ENCODE measurements at regions not wholly inside any gene's neighbourhood (a gene's known extent, or its start where the extent isn't known, plus 50 kb on each side); places are given as distances from the start of the nearest gene placed in this dataset.

DNA sequence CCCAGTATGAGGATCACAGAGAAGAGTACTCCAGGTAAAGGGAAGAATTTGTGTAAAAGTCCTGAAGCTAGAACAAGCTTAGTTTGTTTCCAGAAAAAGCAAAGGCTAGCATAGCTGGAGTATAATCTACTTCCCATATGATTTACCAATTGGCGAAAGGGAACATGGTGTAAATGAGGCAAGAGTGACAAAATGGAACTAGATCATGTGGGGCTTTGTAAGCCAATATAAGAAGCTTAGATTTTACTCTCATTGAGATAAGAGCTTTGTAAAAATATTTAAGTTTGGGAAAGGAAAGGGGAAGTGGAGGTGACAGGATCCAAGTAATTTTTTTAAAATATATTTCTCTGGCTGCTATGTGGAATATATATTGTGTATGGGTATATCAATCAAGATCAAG is 234.9 kb downstream of the KCTD12 start:
- Histone ChIP-seq H2AFZ (ENCODE audit: low read depth, low read length) (no peak overlapping the region), H3K4me3 (replicated peaks in 1 of 3; ENCODE audit: insufficient read depth in 1 of 3, low read depth in 1 of 3, low read length in 3 of 3) (no peak overlapping the region), H3K79me2 (ENCODE audit: control insufficient read depth, insufficient read depth, low read length) (no peaks in the 10 kb centered on the region), H4K20me1 (replicated peaks; ENCODE audit: control insufficient read depth, extremely low read depth, insufficient read depth, low read length) (no peaks in the 10 kb centered on the region), H3K27me3 (ENCODE audit: control insufficient read depth in 2 of 2, insufficient read depth in 2 of 2, low read length in 2 of 2) (no peaks in the 10 kb centered on the region), H3K9me1 (replicated peaks; ENCODE audit: control insufficient read depth, extremely low read depth, insufficient read depth, low read length) (no peaks in the 10 kb centered on the region), H3K9ac (replicated peaks; ENCODE audit: extremely low read depth, insufficient read depth, low read length) (no peak overlapping the region), H3K27ac (ENCODE audit: insufficient read depth, low read depth, low read length) (no peak overlapping the region), H3K9me3 (replicated peaks; ENCODE audit: control insufficient read depth, insufficient read depth, low read length) (no peaks in the 10 kb centered on the region), H3K4me1 (ENCODE audit: control insufficient read depth, extremely low read depth, insufficient read depth, low read length) (no peaks in the 10 kb centered on the region), H3K36me3 (ENCODE audit: control insufficient read depth in 2 of 2, extremely low read depth in 1 of 2, insufficient read depth in 2 of 2, low read length in 2 of 2) (no peaks in the 10 kb centered on the region), H3K4me2 (ENCODE audit: insufficient read depth, low read length) (no peak overlapping the region)
- ChIA-PET CTCF (no interaction called here), POLR2A (no interaction called here)
- BruUV-seq (replicated peaks) = no TSS peak
- DNase-seq (ENCODE audit: low read depth, low spot score) (no peak), FAIRE-seq (no peak)
- no peak for TF ChIP-seq MAX (IDR thresholded peaks at IDR 0.05; ENCODE audit: insufficient read depth, insufficient read length)
- TF ChIP-seq POLR2AphosphoS5 (IDR thresholded peaks at IDR 0.05; ENCODE audit: insufficient read depth, low read depth, low read length) = no peak
- no peak for TF ChIP-seq JUN (IDR thresholded peaks at IDR 0.05; ENCODE audit: borderline replicate concordance, insufficient read depth, insufficient read length, low read depth)
- TF ChIP-seq POLR2A (IDR thresholded peaks at IDR 0.05; ENCODE audit: low read depth, low read length) = no peak
- TF ChIP-seq FOS (IDR thresholded peaks at IDR 0.05; ENCODE audit: borderline replicate concordance, insufficient read depth, low read length) = no peak
- TF ChIP-seq CTCF (IDR thresholded peaks at IDR 0.05; ENCODE audit: extremely low read depth in 1 of 2, insufficient read depth in 1 of 2, low read depth in 1 of 2, low read length in 2 of 2) = no peak
- TF ChIP-seq GATA2 (IDR thresholded peaks at IDR 0.05; ENCODE audit: insufficient read depth, insufficient read length, low read depth, low read length) = no peak
- TF ChIP-seq MYC (IDR thresholded peaks at IDR 0.05; ENCODE audit: low read depth, low read length) = no peak
- no peak for TF ChIP-seq EZH2 (IDR thresholded peaks at IDR 0.05; ENCODE audit: borderline replicate concordance, low read depth, low read length, severe bottlenecking)
- dilution Hi-C loops (cut with MboI; ENCODE audit: extremely low pct_ligation_motif_present, low sequenced_read_pairs) = no loop called here
- intact Hi-C loops (cut with micrococcal nuclease) = no loop called here

All from endothelial cell of umbilical vein (primary cell).